Cardiac septum (tissue), 1 donor: ENCODE measurements at regions not wholly inside any gene's neighbourhood (a gene's known extent, or its start where the extent isn't known, plus 50 kb on each side); places are given as distances from the start of the nearest gene placed in this dataset.

Experiments
- DNase-seq: peaks from one replicate; pipeline ENCODE4 v3.0.0-alpha.2; 2020; ENCODE audit warnings: low spot score
- intact Hi-C: fragments of 100-400 bp; cut with DNase I; formaldehyde crosslinking; loops from one replicate; pipeline ENCODE4 v1.14.0; 2022
- donor health status: DM: no; HTN: no; CAD: no.

DNA sequence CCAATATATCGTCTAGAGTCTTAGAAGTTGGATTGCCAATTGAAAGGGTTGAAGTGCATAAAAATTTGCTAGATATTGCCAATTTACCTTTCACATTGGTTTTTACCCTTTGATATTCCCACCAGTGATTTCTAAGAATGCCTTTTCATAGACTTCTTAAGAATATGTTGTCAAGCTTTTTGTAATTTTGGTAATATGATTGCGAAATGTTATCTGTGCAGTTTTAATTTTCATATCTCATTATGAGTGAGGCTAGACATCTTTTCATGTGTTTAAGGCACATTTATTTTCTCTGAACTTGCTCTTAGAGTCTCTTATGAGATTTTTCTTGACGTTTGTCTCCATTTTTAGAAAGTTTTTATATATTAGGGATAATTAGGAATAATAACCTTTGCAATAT is 567.2 kb downstream of the CCSER2 start:
- no peak for DNase-seq
- intact Hi-C loops, result no loop called here

DNA sequence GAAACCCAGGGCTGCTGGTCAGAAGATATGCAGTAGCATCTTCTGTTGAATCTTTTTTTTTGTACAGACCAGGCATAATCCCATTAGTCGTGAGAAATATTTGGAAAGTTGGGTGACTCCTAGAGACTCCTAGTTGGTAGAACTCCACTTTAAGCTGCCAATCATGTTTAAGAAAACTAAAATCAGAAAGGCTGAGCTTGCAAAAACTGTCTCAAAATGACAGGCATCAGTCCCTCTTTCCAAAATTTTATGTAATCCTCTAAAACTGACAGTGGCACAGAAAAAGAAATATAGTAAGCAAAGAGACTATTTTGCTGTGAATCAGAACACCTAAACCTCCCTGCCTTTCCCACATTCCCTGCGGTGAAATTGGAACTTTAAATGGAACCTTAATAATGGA is 568.5 kb downstream of the CCSER2 start:
- intact Hi-C loops, result no loop called here
- no peak for DNase-seq

DNA sequence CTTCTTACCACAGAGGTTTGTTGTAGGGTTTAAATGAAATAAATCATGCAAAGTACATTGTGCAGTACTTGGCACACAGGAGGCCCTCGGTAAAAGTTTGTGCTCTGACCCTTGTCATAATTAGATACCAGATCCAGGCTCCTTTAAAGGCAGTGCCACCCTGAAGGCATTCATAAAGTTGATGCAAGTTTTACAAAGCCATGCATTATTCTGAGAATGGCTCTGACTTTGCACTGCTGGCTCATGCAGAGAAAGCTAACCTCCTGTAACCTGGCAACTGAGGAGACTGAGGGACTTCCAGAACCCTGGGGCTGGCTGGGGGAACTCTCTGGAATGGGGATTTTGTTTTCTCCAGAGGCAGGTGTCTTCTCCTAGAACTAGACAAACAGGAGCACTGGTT is 570.9 kb downstream of the CCSER2 start:
- DNase-seq, result no peak
- intact Hi-C loops, result no loop called here

DNA sequence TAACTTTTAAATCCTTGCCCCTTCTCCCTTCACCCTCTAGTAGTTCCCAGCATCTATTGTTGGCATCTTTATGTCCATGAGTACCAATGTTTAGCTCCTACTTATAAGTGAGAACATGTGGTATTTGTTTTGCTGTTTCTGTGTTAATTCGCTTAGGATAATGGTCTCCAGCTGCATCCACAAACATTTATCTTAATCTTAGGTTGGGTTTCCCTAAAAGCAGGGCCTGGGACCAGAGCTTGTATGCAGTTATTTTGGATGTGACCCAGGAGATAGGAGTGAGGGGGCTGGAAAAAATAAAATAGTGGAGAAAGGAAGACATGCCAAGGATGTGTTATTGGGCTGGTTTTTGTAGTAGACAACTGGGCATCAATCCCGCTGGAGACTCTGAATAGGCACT is 571.8 kb downstream of the CCSER2 start:
- intact Hi-C loops, result no loop called here
- no peak for DNase-seq

DNA sequence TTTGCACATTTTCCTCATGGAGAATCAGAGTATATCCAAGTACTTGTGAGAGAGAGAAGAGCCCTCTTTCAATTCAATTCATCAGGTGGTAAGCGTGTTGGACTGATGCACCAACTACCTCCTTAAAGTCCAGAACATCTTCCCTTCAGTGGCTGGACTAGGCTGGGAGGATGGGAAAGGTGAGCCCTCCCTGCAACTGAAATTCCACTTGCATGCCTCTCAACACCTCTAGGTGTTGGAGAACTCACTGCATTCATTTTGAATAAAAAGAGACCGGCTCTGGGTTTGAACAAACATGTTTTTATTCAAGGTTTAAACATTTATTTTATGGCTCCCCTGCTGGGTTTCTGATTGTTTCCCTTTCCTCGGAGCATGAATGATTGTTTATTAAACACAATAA is 573.5 kb downstream of the CCSER2 start:
- no peak for DNase-seq
- intact Hi-C loops, result no loop called here

DNA sequence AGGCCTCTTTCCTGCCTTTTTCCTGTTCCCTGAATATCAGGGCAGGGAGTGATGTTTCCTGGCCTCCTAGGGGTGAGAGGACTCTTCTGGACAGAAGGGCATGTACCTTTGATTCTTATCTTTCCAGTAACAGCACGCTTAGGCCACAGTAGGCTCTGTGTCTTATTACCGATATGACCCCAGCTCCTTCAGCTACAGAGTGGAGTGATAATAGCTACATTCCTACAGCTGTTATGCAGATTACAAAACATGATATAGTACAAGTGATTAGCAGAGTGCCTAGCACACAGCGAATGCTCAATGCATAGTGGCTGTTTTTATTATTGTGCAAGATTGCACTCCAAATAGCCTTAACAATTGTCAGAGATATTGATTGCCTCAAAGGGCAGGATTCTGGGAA is 574.2 kb downstream of the CCSER2 start:
- intact Hi-C loops, result no loop called here
- no peak for DNase-seq

DNA sequence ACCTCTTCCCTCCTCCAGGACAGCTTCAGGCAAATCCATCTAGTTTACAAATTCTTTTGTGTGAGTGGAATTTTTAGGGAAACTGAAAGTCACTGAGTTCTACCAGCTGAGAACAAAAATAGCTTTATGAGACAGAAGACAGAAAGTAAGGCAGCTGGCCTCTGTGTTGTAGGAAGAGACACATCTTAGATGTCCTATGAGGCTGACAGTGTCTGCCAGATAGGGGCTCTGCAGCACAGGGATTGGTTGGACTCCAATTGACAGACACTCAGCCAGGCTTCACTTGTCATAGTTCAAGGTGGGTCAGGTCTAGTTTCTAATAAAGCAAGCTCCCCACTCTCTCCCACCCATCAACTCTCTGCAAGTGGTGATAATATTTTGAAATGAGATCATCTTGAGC is 574.9 kb downstream of the CCSER2 start:
- intact Hi-C loops, result no loop called here
- no peak for DNase-seq

DNA sequence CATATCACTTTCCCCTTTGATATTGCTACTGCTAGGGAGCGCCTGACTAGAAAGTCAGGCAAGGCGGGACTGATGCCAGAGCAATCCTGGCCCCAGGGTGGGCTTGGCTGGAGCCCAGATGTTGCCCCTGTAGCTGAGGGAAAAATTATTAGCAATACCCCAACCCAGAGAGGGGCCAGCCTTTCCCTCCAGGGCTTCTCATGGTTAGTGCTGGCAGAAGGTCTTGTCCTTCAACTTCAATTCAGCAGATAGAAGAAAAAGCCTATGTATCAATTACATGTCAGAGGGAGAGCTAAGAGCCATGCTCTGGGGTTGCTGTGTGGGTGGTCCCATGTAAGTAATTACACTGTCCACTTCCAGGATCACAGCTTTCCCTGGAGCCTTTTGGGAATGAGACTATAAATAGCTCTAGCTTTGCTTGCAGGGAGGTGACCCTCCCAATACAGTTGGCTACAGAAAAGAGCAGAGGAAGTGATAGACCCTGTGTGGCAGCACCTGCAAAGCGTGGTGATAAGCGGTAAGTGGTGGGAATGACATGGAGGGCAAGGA is 579.1 kb downstream of the CCSER2 start:
- DNase-seq, result no peak
- intact Hi-C loops, result no loop called here

DNA sequence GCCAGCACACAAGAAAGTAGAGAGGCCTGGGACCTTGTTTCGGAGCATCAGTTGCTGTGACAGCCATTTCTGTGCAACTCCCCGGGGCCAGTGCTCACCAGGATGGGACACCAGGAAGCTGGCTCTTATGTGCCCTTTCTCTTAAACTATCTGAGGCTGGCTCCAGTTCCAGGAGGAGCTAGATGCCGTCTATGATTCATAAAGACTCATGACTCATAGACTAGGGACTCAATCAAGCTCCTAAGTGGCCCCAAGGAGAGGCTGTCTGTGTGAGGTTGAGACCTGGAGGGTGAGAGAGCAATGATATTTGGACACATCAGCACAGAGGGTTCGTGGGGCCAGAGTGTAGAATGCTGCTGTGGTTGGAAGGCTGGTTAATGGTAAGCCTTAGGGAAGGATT is 580.1 kb downstream of the CCSER2 start:
- intact Hi-C loops, result no loop called here
- DNase-seq, result no peak

DNA sequence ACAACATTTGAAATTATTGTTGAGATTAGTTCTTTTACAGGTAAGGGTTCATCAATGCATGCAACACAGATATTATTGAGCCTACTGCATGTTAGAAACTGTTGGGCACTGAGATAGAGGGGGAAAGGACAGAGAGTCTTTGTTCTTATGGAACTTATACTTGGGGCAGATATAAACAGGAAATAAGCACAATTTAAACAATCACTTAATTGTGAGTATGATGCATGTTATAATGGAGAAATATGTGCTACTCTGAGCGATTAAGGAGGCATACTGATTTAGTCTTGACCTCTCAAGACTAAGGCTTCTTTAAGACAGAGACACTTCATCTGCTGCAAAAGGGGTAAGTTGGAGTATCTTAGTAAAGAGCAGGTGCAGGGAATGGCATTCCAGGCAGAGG is 593.3 kb downstream of the CCSER2 start:
- DNase-seq, result no peak
- intact Hi-C loops, result loop anchor here (10.0 kb wide), 1 partner anchor 593 kb away; no protein-coding TSS in a partner anchor

DNA sequence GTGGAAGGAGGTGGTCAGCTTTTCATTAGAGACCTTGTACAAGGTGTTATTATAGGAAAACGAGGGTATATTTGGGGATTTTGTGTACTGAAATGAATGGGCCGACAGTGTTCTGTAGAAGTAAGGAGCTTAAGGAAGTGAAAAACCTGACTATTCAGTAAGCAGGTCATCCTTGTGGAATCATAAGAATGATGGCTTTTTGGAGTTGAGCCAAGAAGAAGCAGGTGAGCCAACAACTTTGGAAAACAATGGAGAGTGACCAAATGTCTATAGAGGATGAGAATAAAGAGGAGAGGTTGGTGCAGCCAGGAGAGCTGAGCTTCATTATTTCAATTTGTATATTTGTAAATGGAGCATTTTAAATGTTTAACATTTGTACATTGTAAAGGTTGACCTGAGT is 595.7 kb downstream of the CCSER2 start:
- no peak for DNase-seq
- intact Hi-C loops, result loop anchor here (10.0 kb wide), 1 partner anchor 591 kb away; no protein-coding TSS in a partner anchor

DNA sequence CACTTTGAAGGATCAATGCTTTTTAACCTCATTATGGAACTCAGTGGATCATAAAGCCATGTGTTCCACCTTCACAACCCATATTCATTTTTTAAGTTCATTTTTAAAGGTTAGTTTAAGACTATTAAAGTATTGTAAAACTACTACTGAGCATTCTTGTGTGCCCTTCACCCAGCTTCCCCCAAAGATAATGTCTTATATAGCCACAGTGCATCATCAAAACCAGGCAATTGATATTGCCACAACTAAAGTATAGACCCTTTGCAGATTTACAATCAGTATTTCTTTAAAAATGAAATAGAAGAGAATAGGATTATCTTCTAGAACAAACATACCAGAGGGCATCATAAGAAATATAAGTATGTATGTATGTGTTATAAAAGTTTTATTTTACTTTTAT is 597.1 kb downstream of the CCSER2 start:
- no peak for DNase-seq
- intact Hi-C loops, result loop anchor here (10.0 kb wide), 1 partner anchor 589 kb away; no protein-coding TSS in a partner anchor

DNA sequence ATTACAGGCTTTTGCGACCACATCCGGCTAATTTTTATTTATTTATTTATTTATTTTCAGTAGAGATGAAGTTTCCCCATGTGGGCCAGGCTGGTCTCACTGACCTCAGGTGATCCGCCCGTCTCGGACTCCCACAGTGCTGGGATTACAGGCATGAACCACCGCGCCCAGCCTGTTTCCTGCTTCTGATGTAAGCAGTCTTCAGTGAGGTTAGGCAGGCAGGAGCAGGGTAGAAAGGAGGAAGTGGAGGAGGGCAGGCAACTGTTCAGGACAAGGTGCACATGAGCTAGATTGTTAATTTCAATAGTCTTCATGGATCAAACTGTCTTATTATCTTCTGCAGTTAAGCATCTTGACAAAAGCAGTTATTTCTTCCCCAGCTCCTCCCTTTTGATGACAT is 605.0 kb downstream of the CCSER2 start:
- intact Hi-C loops, result no loop called here
- no peak for DNase-seq

DNA sequence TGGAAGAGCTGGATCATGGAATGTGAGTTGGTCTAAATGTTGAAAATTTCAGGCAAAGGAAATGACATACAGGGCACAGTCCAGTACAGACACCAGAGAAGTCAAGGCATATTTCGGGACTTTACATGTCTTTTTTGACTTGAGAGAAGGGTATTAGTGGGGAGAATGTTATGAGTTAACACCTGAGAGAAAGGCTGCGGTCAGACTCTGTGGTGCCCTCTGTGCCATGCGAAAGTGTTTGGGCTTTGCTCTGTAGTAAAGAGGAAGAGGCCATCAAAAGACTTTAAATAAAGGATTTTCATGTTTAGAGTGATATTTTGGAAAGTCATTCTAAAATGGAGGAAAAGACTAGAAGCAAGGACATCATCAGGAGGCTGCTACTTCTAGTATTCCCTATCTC is 607.4 kb downstream of the CCSER2 start:
- no peak for DNase-seq
- intact Hi-C loops, result no loop called here

DNA sequence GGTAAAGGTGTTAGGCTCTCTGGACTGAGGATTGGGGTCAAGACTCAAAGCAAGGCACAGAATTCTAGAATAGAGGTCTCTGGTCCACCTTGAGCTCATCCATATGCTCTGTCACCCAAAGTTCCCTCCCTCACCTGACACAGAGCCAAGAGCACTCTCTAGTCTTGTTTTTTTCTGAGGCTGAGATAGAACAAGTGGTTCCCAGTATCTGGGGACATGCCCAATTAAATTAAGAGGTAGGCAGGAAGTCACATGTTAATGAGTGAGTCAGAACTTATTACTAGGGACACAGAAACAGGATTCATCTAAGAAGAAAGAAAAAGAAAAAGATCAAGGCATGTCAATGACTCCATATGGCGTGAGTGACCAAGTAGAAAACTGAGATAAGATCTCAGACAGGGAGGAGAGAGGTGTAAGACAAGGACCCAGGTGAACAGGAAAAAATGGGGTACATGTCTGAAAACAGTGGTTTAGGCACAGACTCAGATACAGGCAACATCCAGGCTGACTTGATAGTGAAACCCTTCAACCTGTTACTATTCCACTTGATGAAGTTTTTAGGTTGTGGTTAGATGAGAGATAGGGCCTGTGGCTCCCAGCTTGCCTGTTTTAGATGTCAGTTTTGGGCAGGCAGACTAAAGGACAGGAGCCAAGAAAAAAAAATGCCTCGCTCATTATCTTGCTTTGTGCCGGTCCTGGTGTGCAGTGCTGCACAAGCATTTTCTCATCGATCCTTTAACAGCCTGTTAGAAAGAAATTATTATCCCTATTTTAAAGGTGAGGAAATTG is 609.9 kb downstream of the CCSER2 start:
- no peak for DNase-seq
- intact Hi-C loops, result no loop called here

DNA sequence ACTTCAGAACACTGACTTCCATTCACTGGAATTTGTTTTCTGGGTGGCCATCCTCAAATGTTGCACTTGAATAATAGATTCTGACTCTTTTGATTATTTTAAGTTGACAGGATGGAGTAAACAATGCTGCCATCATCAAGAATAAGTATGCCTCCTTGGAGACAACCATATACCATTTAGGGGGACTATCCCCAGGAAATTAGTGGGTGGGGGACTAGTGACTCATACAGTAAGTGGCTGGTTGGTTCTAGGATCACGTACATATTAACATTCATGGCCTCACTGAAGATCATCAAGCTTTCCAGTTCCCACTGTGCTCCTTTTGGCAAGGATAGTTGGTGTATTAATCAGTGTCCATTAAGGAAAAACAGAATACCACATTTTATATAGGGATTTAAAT is 615.2 kb downstream of the CCSER2 start:
- intact Hi-C loops, result no loop called here
- DNase-seq, result no peak

DNA sequence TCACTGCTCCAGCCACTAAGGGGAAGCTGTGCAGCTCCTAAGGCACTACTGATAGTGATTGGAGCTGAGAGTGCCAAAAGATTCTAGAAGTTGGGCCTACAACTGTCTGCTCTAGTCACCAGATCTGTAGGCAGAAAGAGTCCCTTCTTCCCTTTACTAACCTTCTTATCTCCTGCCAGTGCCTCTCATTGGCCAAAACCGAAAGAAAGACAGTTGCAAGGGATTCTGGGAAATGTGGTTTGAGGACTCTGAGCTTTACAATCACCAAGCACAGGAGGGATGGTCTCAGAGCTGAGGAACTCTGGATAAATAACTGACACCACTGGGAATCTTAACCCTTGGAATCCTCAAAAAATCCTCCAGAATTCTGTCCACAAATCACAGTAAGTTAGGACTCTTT is 615.8 kb downstream of the CCSER2 start:
- intact Hi-C loops, result no loop called here

DNA sequence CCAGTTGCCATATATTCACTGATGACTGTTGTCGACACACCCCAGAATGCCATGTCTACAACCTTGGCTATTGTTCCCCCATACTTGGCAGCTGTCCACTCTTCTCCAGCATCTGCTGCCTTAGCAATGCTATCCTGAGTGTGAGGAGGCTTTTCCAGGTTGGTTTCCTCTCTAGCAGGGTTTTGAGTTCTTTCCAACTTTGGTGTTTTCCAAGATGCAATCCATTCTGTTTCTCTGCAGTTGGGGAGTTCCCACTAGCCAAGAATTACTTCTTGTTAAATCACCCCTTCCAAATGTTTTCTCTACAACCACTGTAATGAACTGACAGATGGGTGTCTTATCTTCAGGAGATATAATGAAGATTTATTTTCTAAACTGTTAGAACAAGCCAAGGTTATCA is 617.4 kb downstream of the CCSER2 start:
- intact Hi-C loops, result no loop called here
- no peak for DNase-seq

More for the DNA sequence above, 615.8 kb downstream of the CCSER2 start:
- DNase-seq, result no peak

DNA sequence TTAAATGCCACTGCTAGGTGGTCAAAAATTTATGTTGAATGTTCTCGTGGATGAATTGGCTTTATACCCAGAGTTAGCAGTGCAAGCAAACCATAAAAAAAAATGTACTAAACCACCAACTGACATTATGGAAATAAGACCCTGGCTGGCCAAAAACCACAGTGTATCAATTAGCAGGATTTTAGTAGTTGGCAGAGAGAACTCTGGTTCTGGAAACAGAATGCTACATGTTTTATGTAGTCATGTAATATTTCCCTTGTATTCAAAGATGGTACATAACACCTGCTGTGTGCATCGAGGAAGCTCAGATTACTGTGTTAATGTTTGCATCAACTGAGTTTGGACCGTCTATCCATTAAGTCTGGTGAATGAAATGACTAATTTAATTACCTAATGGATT is 618.5 kb downstream of the CCSER2 start:
- intact Hi-C loops, result no loop called here
- DNase-seq, result no peak

DNA sequence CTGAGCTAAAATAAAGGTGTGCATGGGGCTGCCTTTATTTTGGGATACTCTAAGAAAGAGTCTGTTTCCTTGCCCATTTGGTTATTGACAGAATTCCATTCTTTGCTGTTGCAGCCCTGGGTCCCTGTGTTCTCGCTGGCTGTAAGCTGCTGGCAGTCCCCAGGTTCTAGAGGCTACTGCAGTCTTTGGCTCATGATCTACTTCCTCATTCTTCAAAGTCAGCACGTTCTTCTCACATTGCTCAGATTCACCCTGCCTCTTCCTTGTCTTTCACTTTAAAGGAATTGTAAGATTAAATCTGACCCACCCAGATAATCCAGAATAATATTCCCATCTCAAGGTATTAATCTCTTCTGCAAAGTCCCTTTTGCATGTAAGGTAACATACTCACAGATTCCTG is 620.3 kb downstream of the CCSER2 start:
- intact Hi-C loops, result no loop called here
- DNase-seq, result no peak

DNA sequence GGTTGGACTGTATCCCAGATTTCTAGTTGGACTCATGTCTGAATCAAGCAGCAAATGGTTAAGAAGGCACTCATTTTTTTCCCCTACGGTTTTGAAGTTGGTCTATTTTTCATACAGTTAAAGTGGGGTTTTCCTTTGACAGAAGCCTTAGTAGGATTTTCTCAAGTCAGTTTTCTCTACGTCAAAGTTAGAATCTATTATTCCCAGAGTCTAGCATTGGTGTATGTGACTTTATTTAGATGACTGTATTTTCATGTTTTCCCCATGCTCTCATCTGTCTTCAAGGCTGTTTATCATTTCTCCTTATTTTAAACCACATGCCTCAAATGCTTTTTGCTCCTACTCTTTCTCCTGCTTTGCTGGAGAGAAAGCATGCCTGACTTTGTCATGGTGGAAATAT is 623.2 kb downstream of the CCSER2 start:
- intact Hi-C loops, result no loop called here
- DNase-seq, result no peak

DNA sequence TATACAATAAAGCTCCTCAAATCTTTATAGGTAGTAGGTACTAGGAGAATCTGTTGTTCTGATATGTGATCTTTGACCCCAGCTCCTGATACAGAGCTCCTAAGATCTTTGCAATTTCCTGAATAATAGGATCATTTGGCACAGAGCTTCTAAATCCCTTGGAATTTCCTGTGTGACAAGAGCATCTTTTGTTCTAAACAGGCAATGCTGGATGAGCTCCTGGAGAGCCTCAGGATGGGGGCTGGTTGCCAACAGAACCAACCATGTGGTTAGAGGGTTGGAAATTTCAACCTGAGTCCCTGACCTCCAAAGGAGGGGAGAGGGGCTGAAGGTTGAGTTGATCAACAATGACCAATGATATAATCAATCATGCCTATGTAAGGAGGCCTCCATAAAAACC is 629.0 kb downstream of the CCSER2 start:
- intact Hi-C loops, result no loop called here
- DNase-seq, result no peak
